ENCODE measurements at regions not wholly inside any gene's neighbourhood (a gene's known extent, or its start where the extent isn't known, plus 50 kb on each side); places are given as distances from the start of the nearest gene placed in this dataset.

GRCh38 chr10:88097536-88097935, 234.1 kb downstream of the PTEN start:
- TF ChIP-seq, protein P1, sequence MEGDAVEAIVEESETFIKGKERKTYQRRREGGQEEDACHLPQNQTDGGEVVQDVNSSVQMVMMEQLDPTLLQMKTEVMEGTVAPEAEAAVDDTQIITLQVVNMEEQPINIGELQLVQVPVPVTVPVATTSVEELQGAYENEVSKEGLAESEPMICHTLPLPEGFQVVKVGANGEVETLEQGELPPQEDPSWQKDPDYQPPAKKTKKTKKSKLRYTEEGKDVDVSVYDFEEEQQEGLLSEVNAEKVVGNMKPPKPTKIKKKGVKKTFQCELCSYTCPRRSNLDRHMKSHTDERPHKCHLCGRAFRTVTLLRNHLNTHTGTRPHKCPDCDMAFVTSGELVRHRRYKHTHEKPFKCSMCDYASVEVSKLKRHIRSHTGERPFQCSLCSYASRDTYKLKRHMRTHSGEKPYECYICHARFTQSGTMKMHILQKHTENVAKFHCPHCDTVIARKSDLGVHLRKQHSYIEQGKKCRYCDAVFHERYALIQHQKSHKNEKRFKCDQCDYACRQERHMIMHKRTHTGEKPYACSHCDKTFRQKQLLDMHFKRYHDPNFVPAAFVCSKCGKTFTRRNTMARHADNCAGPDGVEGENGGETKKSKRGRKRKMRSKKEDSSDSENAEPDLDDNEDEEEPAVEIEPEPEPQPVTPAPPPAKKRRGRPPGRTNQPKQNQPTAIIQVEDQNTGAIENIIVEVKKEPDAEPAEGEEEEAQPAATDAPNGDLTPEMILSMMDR (IDR thresholded peaks at IDR 0.05; ENCODE audit: unreplicated experiment) = no peak
- Mint-ChIP-seq H3K27ac (no peak overlapping the region), H3K4me1 (ENCODE audit: low read depth) (no peaks in the 10 kb centered on the region)

DNA sequence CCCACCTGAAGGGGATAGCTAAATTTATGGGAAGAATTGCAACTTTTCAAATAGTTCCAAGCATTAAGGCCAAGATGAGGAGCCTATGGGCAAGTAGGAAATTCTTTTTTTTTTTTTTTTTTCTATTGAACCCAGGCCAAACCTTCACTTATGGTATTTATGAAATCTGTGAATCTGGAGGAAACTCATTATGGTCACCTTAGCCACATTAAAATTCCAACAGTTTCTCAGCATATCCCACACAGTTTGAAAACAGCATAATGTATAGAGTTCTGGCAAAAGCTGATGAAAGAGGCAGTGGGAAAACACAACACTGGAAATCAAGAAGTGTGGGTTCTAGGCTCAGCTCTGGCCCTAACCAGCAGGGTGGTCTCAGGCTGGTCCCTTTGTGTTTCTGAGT, 236.9 kb downstream of the PTEN start:
- TF ChIP-seq, protein P1 (IDR thresholded peaks at IDR 0.05; ENCODE audit: unreplicated experiment) = no peak
- H3K36me3 Mint-ChIP-seq (ENCODE audit: insufficient read depth) = no peaks in the 10 kb centered on the region
- DNase-seq (ENCODE audit: low spot score, unreplicated experiment) = no peak
- no peaks in the 10 kb centered on the region for H3K4me1 Mint-ChIP-seq (ENCODE audit: low read depth)
- H3K27me3 Mint-ChIP-seq = no peaks in the 10 kb centered on the region
- H3K4me3 Mint-ChIP-seq (ENCODE audit: low read depth) = no peak overlapping the region
- H3K9me3 Mint-ChIP-seq (ENCODE audit: low read depth) = peaks cover 2% of the 10 kb centered on the region
- no peak overlapping the region for H3K27ac Mint-ChIP-seq

More at GRCh38 chr10:88097536-88097935, 234.1 kb downstream of the PTEN start:
- Mint-ChIP-seq H3K27me3 (peaks cover 4% of the 10 kb centered on the region), H3K36me3 (ENCODE audit: insufficient read depth) (no peaks in the 10 kb centered on the region), H3K4me3 (ENCODE audit: low read depth) (no peak overlapping the region), H3K9me3 (ENCODE audit: low read depth) (peaks cover 2% of the 10 kb centered on the region)
- DNase-seq (ENCODE audit: low spot score, unreplicated experiment) = no peak

DNA sequence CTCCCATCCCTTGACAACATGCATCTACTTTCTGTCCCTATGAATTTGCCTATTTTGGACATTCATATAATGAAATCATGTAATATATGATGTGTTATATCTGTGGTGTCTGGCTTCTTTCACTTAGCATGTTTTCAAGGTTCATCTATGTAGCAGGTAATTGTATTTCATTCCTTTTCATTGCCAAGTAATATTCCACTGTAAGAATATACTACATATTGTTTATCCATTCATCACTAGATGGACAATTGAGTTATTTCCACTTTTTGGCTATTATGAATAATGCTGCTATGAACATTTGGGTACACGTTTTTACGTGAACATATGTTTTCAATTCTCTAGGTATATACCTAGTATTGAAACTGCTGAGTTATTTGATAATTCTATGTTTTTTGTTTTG, 238.2 kb downstream of the PTEN start:
- Mint-ChIP-seq H3K4me3 (ENCODE audit: low read depth) (no peak overlapping the region), H3K27ac (no peak overlapping the region), H3K36me3 (ENCODE audit: insufficient read depth) (no peaks in the 10 kb centered on the region), H3K9me3 (ENCODE audit: low read depth) (peaks cover 2% of the 10 kb centered on the region), H3K27me3 (no peaks in the 10 kb centered on the region), H3K4me1 (ENCODE audit: low read depth) (no peaks in the 10 kb centered on the region)
- no peak for DNase-seq (ENCODE audit: low spot score, unreplicated experiment)
- TF ChIP-seq, protein P1 (IDR thresholded peaks at IDR 0.05; ENCODE audit: unreplicated experiment) = no peak

DNA sequence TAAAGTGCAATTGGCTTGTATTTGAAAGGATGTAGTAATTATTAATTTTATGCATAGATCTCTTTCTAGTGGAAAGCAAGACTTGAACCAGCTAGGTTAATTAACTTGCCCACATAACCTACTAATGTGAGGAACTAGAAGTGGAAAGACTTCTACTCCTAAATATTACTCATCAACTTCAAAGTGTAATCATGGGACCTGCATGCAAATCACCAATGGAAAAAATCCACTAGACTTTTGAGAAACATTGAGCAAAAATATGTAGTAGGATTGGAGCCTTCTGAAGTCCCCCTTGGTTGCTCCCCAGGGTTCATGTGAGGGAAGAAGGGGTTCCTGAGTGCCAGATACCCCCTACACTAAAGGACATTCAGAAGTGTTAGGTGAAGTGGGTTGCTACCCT, 240.2 kb downstream of the PTEN start:
- Mint-ChIP-seq H3K9me3 (ENCODE audit: low read depth) (peaks cover 2% of the 10 kb centered on the region), H3K36me3 (ENCODE audit: insufficient read depth) (no peaks in the 10 kb centered on the region), H3K4me1 (ENCODE audit: low read depth) (no peaks in the 10 kb centered on the region), H3K27me3 (no peaks in the 10 kb centered on the region), H3K27ac (no peak overlapping the region), H3K4me3 (ENCODE audit: low read depth) (no peak overlapping the region)
- TF ChIP-seq, protein P1 (IDR thresholded peaks at IDR 0.05; ENCODE audit: unreplicated experiment) = no peak
- DNase-seq (ENCODE audit: low spot score, unreplicated experiment) = no peak

DNA sequence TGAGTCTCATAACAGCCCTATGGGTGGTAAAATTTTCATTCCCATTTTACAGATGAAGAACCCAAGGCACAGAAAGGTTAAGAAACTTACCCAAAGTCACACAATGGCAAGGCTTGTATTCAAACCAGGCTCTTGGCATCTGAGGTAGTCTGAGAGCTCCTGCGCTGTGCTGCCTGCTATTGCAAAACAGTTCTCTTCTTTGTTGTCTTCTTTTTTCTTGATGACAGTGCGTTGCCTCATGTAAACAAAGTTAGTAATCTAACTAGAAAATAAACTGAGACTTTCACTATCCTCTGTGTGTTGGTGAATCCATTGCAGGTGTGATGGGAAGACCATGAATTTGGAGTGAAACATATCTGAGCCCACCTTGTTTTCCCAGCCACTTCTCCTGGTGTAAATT, 240.8 kb downstream of the PTEN start:
- no peak overlapping the region for H3K4me3 Mint-ChIP-seq (ENCODE audit: low read depth)
- TF ChIP-seq, protein P1 (IDR thresholded peaks at IDR 0.05; ENCODE audit: unreplicated experiment) = no peak
- peaks cover 2% of the 10 kb centered on the region for H3K9me3 Mint-ChIP-seq (ENCODE audit: low read depth)
- H3K4me1 Mint-ChIP-seq (ENCODE audit: low read depth) = no peaks in the 10 kb centered on the region
- DNase-seq (ENCODE audit: low spot score, unreplicated experiment) = no peak
- H3K27me3 Mint-ChIP-seq = no peaks in the 10 kb centered on the region
- no peak overlapping the region for H3K27ac Mint-ChIP-seq
- H3K36me3 Mint-ChIP-seq (ENCODE audit: insufficient read depth) = no peaks in the 10 kb centered on the region

Data from progenitor cell of endocrine pancreas (in vitro differentiated cells).